ENCODE measurements at regions not wholly inside any gene's neighbourhood (a gene's known extent, or its start where the extent isn't known, plus 50 kb on each side); places are given as distances from the start of the nearest gene placed in this dataset.

GRCh38 chr5:124895236-124895635 is 148.8 kb upstream of the ZNF608 start:
- CTCF ChIA-PET: no interaction called here
- Histone ChIP-seq H2AFZ (ENCODE audit: low read depth, low read length) (no peak overlapping the region), H3K9me1 (replicated peaks; ENCODE audit: control insufficient read depth, extremely low read depth, insufficient read depth, low read length) (no peaks in the 10 kb centered on the region)

More at GRCh38 chr5:124895236-124895635, 148.8 kb upstream of the ZNF608 start:
- Histone ChIP-seq H3K4me3 (replicated peaks in 1 of 3; ENCODE audit: insufficient read depth in 1 of 3, low read depth in 1 of 3, low read length in 3 of 3) (no peak overlapping the region), H3K4me2 (ENCODE audit: insufficient read depth, low read length) (no peak overlapping the region), H3K4me1 (ENCODE audit: control insufficient read depth, extremely low read depth, insufficient read depth, low read length) (no peaks in the 10 kb centered on the region), H3K9ac (replicated peaks; ENCODE audit: extremely low read depth, insufficient read depth, low read length) (no peak overlapping the region), H3K27ac (ENCODE audit: insufficient read depth, low read depth, low read length) (no peak overlapping the region), H3K27me3 (ENCODE audit: control insufficient read depth in 2 of 2, insufficient read depth in 2 of 2, low read length in 2 of 2) (no peaks in the 10 kb centered on the region), H3K36me3 (ENCODE audit: control insufficient read depth in 2 of 2, extremely low read depth in 1 of 2, insufficient read depth in 2 of 2, low read length in 2 of 2) (no peaks in the 10 kb centered on the region), H3K9me3 (replicated peaks; ENCODE audit: control insufficient read depth, insufficient read depth, low read length) (no peaks in the 10 kb centered on the region), H4K20me1 (replicated peaks; ENCODE audit: control insufficient read depth, extremely low read depth, insufficient read depth, low read length) (no peaks in the 10 kb centered on the region), H3K79me2 (ENCODE audit: control insufficient read depth, insufficient read depth, low read length) (no peaks in the 10 kb centered on the region)
- TF ChIP-seq JUN (IDR thresholded peaks at IDR 0.05; ENCODE audit: borderline replicate concordance, insufficient read depth, insufficient read length, low read depth): no peak
- TF ChIP-seq POLR2AphosphoS5 (IDR thresholded peaks at IDR 0.05; ENCODE audit: insufficient read depth, low read depth, low read length): no peak
- no peak for TF ChIP-seq MAX (IDR thresholded peaks at IDR 0.05; ENCODE audit: insufficient read depth, insufficient read length)
- TF ChIP-seq GATA2 (IDR thresholded peaks at IDR 0.05; ENCODE audit: insufficient read depth, insufficient read length, low read depth, low read length): no peak
- TF ChIP-seq MYC (IDR thresholded peaks at IDR 0.05; ENCODE audit: low read depth, low read length): no peak
- TF ChIP-seq FOS (IDR thresholded peaks at IDR 0.05; ENCODE audit: borderline replicate concordance, insufficient read depth, low read length): no peak
- no peak for TF ChIP-seq POLR2A (IDR thresholded peaks at IDR 0.05; ENCODE audit: low read depth, low read length)
- TF ChIP-seq CTCF (IDR thresholded peaks at IDR 0.05; ENCODE audit: extremely low read depth in 1 of 2, insufficient read depth in 1 of 2, low read depth in 1 of 2, low read length in 2 of 2): no peak
- no peak for TF ChIP-seq EZH2 (IDR thresholded peaks at IDR 0.05; ENCODE audit: borderline replicate concordance, low read depth, low read length, severe bottlenecking)
- DNase-seq (ENCODE audit: low read depth, low spot score): no peak
- BruUV-seq (replicated peaks): no TSS peak
- dilution Hi-C loops (cut with MboI; ENCODE audit: extremely low pct_ligation_motif_present, low sequenced_read_pairs) (no loop called here), intact Hi-C loops (cut with micrococcal nuclease) (no loop called here)
- FAIRE-seq: no peak
- POLR2A ChIA-PET: no interaction called here

All from endothelial cell of umbilical vein (primary cell).